PC-3 (cell line): ENCODE measurements at regions not wholly inside any gene's neighbourhood (a gene's known extent, or its start where the extent isn't known, plus 50 kb on each side); places are given as distances from the start of the nearest gene placed in this dataset.

Experiments
- CTCF ChIP-seq: fragments of 300-600 bp; sonication (generic); conservative IDR thresholded peaks from 2 replicates; pipeline ENCODE4 v1.5.1; 2017; ENCODE audit warnings: antibody characterized with exemption, low read depth, mild to moderate bottlenecking, low read length
- EZH2 ChIP-seq: fragments of 300-600 bp; sonication (generic); IDR thresholded peaks from one replicate; pipeline ENCODE4 v1.6.1; 2017; ENCODE audit warnings: antibody characterized with exemption, mild to moderate bottlenecking, low read length; ENCODE audit not compliant: unreplicated experiment
- EZH2phosphoT487 ChIP-seq: fragments of 300-600 bp; sonication (generic); IDR thresholded peaks from 2 replicates; pipeline ENCODE4 v1.6.1; 2018; ENCODE audit warnings: mild to moderate bottlenecking, antibody characterized with exemption, low read length, borderline replicate concordance

DNA sequence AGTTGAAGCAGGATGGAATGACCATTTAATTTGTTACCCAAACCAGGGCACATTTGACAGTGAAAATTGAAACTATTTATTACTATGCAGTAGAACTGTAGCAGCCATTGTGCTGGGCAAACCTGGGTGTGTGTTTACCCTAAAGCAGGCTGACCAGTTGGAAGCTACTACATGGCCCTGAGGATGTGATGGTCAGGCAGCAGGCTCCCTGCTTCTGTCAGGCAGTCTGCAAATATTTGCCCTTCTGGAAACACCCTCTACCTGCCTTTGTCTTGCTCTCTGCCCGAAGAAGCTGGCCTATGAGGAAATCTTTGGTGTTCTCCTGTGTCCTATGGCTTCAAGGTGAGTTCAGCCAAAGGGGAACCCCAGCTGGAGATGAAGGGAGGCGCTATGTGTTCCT is 600.1 kb upstream of the KIRREL3 start:
- TF ChIP-seq CTCF, result no peak
- no peak for TF ChIP-seq EZH2
- no peak for TF ChIP-seq EZH2phosphoT487
